ENCODE measurements at regions not wholly inside any gene's neighbourhood (a gene's known extent, or its start where the extent isn't known, plus 50 kb on each side); places are given as distances from the start of the nearest gene placed in this dataset.

DNA sequence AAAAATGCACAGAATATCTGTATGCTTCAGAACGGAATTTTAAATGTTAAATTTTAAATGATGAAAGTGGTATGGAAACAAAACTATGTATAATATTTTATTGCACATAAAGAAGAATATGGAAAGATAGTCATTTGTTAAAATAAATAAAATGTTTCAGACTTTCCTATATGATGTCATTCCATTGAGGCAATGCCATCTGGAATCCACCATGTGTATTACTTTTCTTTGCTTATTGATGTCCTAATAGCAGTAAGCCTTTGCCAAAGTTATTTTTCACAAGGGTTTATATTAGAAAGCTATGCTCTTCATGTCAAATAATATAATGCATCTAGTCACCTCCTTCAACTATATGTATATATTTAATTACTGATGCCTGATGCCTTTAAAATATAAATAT lies 601.6 kb upstream of the PKDCC start:
- H3K27me3 ChIP-seq: no peaks in the 10 kb centered on the region
- H3K36me3 ChIP-seq: no peaks in the 10 kb centered on the region
- no peak overlapping the region for H3K4me3 ChIP-seq
- no peaks in the 10 kb centered on the region for H3K9me3 ChIP-seq
- intact Hi-C loops (cut with DNase I): no loop called here
- TF ChIP-seq EP300 (IDR thresholded peaks at IDR 0.05): no peak
- TF ChIP-seq, protein P1, sequence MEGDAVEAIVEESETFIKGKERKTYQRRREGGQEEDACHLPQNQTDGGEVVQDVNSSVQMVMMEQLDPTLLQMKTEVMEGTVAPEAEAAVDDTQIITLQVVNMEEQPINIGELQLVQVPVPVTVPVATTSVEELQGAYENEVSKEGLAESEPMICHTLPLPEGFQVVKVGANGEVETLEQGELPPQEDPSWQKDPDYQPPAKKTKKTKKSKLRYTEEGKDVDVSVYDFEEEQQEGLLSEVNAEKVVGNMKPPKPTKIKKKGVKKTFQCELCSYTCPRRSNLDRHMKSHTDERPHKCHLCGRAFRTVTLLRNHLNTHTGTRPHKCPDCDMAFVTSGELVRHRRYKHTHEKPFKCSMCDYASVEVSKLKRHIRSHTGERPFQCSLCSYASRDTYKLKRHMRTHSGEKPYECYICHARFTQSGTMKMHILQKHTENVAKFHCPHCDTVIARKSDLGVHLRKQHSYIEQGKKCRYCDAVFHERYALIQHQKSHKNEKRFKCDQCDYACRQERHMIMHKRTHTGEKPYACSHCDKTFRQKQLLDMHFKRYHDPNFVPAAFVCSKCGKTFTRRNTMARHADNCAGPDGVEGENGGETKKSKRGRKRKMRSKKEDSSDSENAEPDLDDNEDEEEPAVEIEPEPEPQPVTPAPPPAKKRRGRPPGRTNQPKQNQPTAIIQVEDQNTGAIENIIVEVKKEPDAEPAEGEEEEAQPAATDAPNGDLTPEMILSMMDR (IDR thresholded peaks at IDR 0.05): no peak
- no peak for TF ChIP-seq POLR2A (IDR thresholded peaks at IDR 0.05)
- H3K27ac ChIP-seq: no peak overlapping the region
- no peak for DNase-seq
- WGBS, 3 donors: 81 to 97% (median 97%) methylated on average over 1 of the region's 1 CpG
- H3K4me1 ChIP-seq (ENCODE audit: insufficient read depth): no peaks in the 10 kb centered on the region

DNA sequence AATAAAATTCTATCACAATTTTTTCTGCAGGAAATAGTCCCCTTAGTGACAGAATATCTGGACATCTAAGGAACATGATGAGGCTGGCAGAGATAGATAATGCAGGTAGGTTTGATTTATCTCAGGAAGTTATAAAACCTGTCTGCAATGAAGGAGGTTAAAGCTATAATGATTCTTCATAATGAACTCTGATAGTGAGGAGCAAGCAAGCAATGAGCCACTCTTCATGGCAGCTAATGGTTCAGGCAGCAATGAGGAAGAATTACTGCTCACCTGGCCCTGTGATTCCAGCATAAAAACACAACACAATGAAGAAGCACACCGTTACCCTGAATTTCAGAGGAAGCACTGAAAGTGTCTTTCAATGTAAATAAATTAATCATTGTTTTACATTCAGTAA lies 599.6 kb upstream of the PKDCC start:
- H3K27ac ChIP-seq: no peak overlapping the region
- 68 to 93% (median 77%) methylated on average over 1 of the region's 1 CpG for WGBS, 3 donors
- intact Hi-C loops (cut with DNase I): no loop called here
- DNase-seq: no peak
- H3K4me3 ChIP-seq: no peak overlapping the region
- H3K36me3 ChIP-seq: no peaks in the 10 kb centered on the region
- H3K27me3 ChIP-seq: no peaks in the 10 kb centered on the region
- TF ChIP-seq, protein P1 (IDR thresholded peaks at IDR 0.05): no peak
- TF ChIP-seq POLR2A (IDR thresholded peaks at IDR 0.05) (no peak), EP300 (IDR thresholded peaks at IDR 0.05) (no peak)
- no peaks in the 10 kb centered on the region for H3K9me3 ChIP-seq
- H3K4me1 ChIP-seq (ENCODE audit: insufficient read depth): no peaks in the 10 kb centered on the region

DNA sequence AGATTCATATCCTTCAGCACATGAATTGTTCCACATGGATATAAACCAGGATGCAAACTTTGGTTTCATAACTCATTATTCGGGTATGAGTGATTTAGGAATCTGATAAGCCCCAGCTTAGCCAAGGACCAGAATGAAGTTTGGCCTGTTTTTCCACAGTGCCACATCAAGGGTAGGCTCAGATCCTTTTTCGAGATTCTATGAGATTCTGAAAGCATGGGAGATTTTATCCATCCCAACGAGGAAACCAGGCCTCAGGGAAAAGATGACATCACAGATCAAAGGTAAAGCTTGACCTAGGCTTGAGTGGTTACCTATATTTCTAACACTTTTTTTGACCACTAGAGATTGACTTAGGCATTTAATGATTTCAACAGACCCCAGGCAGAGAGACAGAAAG lies 590.8 kb upstream of the PKDCC start:
- Histone ChIP-seq H3K27me3 (no peaks in the 10 kb centered on the region), H3K4me3 (no peak overlapping the region), H3K9me3 (no peaks in the 10 kb centered on the region), H3K27ac (no peak overlapping the region), H3K4me1 (ENCODE audit: insufficient read depth) (peaks cover 1% of the 10 kb centered on the region), H3K36me3 (no peaks in the 10 kb centered on the region)
- DNase-seq: no peak
- intact Hi-C loops (cut with DNase I): no loop called here
- WGBS, 3 donors: 96 to 97% (median 96%) methylated on average over 3 of the region's 3 CpGs
- no peak for TF ChIP-seq POLR2A (IDR thresholded peaks at IDR 0.05)
- TF ChIP-seq EP300 (IDR thresholded peaks at IDR 0.05): no peak
- TF ChIP-seq, protein P1 (IDR thresholded peaks at IDR 0.05): no peak

DNA sequence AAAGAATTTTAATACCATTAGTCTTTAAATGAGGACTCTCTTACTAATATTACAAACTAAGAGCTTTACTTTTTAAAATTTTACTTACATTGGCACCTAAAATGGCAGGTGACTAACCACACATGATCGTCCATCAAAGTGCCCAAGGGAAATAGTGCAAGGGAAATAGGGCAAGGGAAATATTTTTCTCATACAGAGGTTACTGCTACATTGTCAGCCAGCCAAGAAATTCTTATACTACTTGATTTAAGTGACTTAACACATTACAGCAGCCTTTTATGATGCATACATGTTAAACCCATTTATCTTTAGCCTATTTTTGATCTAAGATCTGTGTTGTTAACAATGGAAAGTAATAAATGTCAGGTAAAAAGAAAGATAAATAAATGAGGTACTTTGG lies 587.2 kb upstream of the PKDCC start:
- intact Hi-C loops (cut with DNase I): no loop called here
- H3K27me3 ChIP-seq: no peaks in the 10 kb centered on the region
- H3K4me1 ChIP-seq (ENCODE audit: insufficient read depth): peaks cover 1% of the 10 kb centered on the region
- H3K9me3 ChIP-seq: no peaks in the 10 kb centered on the region
- no peak for TF ChIP-seq POLR2A (IDR thresholded peaks at IDR 0.05)
- TF ChIP-seq EP300 (IDR thresholded peaks at IDR 0.05): no peak
- 21 to 47% (median 25%) methylated on average over 1 of the region's 1 CpG for WGBS, 3 donors
- DNase-seq: no peak
- H3K27ac ChIP-seq: no peak overlapping the region
- H3K4me3 ChIP-seq: no peak overlapping the region
- H3K36me3 ChIP-seq: no peaks in the 10 kb centered on the region

DNA sequence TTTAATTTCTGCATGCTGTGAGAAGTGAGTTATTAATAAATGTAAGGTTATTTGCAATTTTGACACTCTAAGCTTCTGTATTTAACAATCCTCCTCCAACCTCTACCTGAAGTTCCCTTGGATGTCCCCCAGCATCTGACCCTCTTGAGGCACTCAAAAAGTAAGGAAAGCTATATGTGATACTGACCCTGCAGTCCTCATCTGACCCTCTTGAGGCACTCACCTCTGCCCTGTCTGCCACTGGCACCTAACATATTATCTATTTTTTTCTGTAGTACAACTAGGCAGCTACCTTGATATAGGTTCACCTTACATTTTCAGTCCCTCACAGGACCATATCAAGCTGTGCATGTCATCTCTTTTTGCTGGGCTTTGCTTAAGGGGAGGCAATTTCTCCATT lies 583.4 kb upstream of the PKDCC start:
- intact Hi-C loops (cut with DNase I): no loop called here

More for the DNA sequence above, 583.4 kb upstream of the PKDCC start:
- Histone ChIP-seq H3K9me3 (no peaks in the 10 kb centered on the region), H3K4me3 (no peak overlapping the region), H3K36me3 (no peaks in the 10 kb centered on the region), H3K27me3 (no peaks in the 10 kb centered on the region), H3K27ac (no peak overlapping the region), H3K4me1 (ENCODE audit: insufficient read depth) (no peaks in the 10 kb centered on the region)
- no peak for DNase-seq
- TF ChIP-seq POLR2A (IDR thresholded peaks at IDR 0.05) (no peak), EP300 (IDR thresholded peaks at IDR 0.05) (no peak)
- TF ChIP-seq, protein P1 (IDR thresholded peaks at IDR 0.05): no peak
